ENCODE measurements at regions not wholly inside any gene's neighbourhood (a gene's known extent, or its start where the extent isn't known, plus 50 kb on each side); places are given as distances from the start of the nearest gene placed in this dataset.

DNA sequence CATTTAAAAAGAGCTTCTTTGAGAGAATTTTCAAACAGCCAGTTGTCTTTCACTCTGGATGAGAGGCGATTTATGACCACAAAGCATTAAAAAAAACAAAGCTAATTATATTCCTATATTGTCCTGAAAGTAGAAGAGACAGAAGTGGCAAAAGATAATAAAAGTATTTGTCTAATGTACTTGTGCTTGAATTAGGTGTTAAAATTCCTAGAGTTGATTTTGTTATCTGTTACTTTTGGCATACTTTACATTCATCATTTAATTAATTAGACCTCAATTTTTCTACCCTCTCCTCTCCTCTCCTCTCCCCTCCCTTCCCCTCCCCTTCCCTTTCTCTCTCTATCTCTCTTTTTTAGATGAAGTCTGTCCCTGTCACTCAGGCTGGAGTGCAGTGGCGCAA, 635.1 kb upstream of the ZNF385D start:
- Histone ChIP-seq H2AFZ (ENCODE audit: low read depth, low read length, severe bottlenecking) (no peak overlapping the region), H3K9me3 (ENCODE audit: insufficient read depth, low read length) (no peaks in the 10 kb centered on the region), H3K27me3 (ENCODE audit: low read length) (no peaks in the 10 kb centered on the region), H3K9me2 (replicated peaks; ENCODE audit: insufficient read depth, low read length) (no peaks in the 10 kb centered on the region), H3K4me3 (ENCODE audit: insufficient read depth, low read length, poor library complexity, severe bottlenecking) (no peak overlapping the region), H3K27ac (ENCODE audit: low read depth, low read length) (no peak overlapping the region), H4K20me1 (ENCODE audit: low read depth, low read length) (no peaks in the 10 kb centered on the region), H3K9ac (ENCODE audit: low read length) (no peak overlapping the region), H3K79me2 (ENCODE audit: insufficient read depth, low read length) (no peaks in the 10 kb centered on the region), H3K36me3 (ENCODE audit: low read length) (no peaks in the 10 kb centered on the region), H3F3A (ENCODE audit: insufficient read depth) (no peaks in the 10 kb centered on the region), H3K4me2 (ENCODE audit: low read depth, low read length, poor library complexity, severe bottlenecking) (no peak overlapping the region)
- TF ChIP-seq EZH2phosphoT487 (conservative IDR thresholded peaks at IDR 0.05; ENCODE audit: low read length) = no peak
- TF ChIP-seq, protein P1, sequence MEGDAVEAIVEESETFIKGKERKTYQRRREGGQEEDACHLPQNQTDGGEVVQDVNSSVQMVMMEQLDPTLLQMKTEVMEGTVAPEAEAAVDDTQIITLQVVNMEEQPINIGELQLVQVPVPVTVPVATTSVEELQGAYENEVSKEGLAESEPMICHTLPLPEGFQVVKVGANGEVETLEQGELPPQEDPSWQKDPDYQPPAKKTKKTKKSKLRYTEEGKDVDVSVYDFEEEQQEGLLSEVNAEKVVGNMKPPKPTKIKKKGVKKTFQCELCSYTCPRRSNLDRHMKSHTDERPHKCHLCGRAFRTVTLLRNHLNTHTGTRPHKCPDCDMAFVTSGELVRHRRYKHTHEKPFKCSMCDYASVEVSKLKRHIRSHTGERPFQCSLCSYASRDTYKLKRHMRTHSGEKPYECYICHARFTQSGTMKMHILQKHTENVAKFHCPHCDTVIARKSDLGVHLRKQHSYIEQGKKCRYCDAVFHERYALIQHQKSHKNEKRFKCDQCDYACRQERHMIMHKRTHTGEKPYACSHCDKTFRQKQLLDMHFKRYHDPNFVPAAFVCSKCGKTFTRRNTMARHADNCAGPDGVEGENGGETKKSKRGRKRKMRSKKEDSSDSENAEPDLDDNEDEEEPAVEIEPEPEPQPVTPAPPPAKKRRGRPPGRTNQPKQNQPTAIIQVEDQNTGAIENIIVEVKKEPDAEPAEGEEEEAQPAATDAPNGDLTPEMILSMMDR (IDR thresholded peaks at IDR 0.05; ENCODE audit: insufficient read depth, low read length, poor library complexity, severe bottlenecking) = no peak

DNA sequence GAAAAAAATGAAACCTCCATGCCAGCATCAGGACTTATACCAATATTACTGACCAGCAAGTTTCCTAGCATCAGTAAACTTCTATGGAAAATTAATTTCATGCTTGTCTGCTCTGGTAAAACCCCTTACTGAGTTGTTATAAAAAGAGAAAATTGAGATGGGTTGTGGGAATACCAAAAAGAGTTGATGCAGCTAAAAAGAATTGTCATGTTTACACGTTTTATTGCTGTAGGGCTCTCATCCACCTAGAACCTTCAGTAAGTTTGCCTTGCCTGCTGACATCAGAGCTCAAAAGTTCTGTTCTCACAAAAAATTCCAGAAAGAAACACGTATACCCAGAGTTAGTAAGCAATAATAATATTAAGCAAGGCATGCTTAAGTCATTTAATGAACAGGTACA, 641.3 kb upstream of the ZNF385D start:
- Histone ChIP-seq H3K27ac (ENCODE audit: low read depth, low read length) (no peak overlapping the region), H3K79me2 (ENCODE audit: insufficient read depth, low read length) (no peaks in the 10 kb centered on the region), H3K4me2 (ENCODE audit: low read depth, low read length, poor library complexity, severe bottlenecking) (no peak overlapping the region), H4K20me1 (ENCODE audit: low read depth, low read length) (no peaks in the 10 kb centered on the region), H3K9ac (ENCODE audit: low read length) (no peak overlapping the region), H3K9me3 (ENCODE audit: insufficient read depth, low read length) (no peaks in the 10 kb centered on the region), H3K9me2 (replicated peaks; ENCODE audit: insufficient read depth, low read length) (no peaks in the 10 kb centered on the region), H3K36me3 (ENCODE audit: low read length) (no peaks in the 10 kb centered on the region), H3F3A (ENCODE audit: insufficient read depth) (no peaks in the 10 kb centered on the region), H3K27me3 (ENCODE audit: low read length) (no peaks in the 10 kb centered on the region), H2AFZ (ENCODE audit: low read depth, low read length, severe bottlenecking) (no peak overlapping the region), H3K4me3 (ENCODE audit: insufficient read depth, low read length, poor library complexity, severe bottlenecking) (no peak overlapping the region)
- TF ChIP-seq, protein P1 (IDR thresholded peaks at IDR 0.05; ENCODE audit: insufficient read depth, low read length, poor library complexity, severe bottlenecking) = no peak
- no peak for TF ChIP-seq EZH2phosphoT487 (conservative IDR thresholded peaks at IDR 0.05; ENCODE audit: low read length)

DNA sequence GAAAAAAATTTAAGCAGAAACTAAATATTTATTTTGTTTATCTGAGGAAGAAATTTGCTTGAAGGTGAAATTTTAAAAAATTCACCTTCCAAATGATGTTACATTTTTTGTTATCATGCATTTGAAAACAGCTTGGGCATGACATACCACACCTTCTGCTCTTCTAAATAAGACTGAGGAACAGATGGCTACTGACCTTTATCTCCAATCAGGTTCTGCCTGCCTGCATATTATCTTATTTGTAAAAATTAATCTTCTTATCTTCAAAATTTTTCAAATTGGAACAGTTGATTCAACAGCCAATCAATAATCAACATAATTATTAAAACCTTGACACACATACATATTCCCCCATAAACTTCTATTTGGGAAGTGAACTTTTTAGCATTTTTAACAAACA, 641.8 kb upstream of the ZNF385D start:
- Histone ChIP-seq H4K20me1 (ENCODE audit: low read depth, low read length) (no peaks in the 10 kb centered on the region), H3K9me2 (replicated peaks; ENCODE audit: insufficient read depth, low read length) (no peaks in the 10 kb centered on the region), H3K79me2 (ENCODE audit: insufficient read depth, low read length) (no peaks in the 10 kb centered on the region), H3K27ac (ENCODE audit: low read depth, low read length) (no peak overlapping the region), H3K9ac (ENCODE audit: low read length) (no peak overlapping the region), H3K4me2 (ENCODE audit: low read depth, low read length, poor library complexity, severe bottlenecking) (no peak overlapping the region), H3F3A (ENCODE audit: insufficient read depth) (no peaks in the 10 kb centered on the region), H3K9me3 (ENCODE audit: insufficient read depth, low read length) (no peaks in the 10 kb centered on the region), H3K36me3 (ENCODE audit: low read length) (no peaks in the 10 kb centered on the region), H3K4me3 (ENCODE audit: insufficient read depth, low read length, poor library complexity, severe bottlenecking) (no peak overlapping the region), H3K27me3 (ENCODE audit: low read length) (no peaks in the 10 kb centered on the region), H2AFZ (ENCODE audit: low read depth, low read length, severe bottlenecking) (no peak overlapping the region)
- TF ChIP-seq EZH2phosphoT487 (conservative IDR thresholded peaks at IDR 0.05; ENCODE audit: low read length) = no peak
- TF ChIP-seq, protein P1 (IDR thresholded peaks at IDR 0.05; ENCODE audit: insufficient read depth, low read length, poor library complexity, severe bottlenecking) = no peak
